ENCODE measurements at regions not wholly inside any gene's neighbourhood (a gene's known extent, or its start where the extent isn't known, plus 50 kb on each side); places are given as distances from the start of the nearest gene placed in this dataset.

DNA sequence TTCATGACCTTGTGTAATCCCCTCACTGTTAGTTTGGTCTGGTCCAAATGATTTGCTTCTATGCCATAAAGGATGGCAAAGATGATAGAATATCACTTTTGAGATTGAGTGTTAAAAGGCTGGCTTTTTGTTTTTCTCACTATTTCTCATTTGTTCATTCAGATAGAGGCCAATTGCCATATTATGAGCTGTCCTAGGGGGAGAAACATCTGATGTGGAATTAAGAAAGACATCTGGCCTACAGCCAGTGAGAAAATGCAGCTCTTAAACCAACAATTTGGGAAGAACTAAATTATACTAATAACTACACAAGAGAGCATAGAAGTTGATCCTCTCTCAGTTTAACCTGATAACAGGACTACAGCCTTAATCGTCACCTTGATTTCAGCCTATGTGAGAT is 1668.6 kb downstream of the GRIK2 start:
- TF ChIP-seq POLR2A (IDR thresholded peaks at IDR 0.05; ENCODE audit: low read length) (no peak), GATA1 (IDR thresholded peaks at IDR 0.05; ENCODE audit: low read depth, low read length) (no peak)
- DNase-seq: no peak

GRCh38 chr6:103047567-103047966 is 1654.1 kb downstream of the GRIK2 start:
- DNase-seq: no peak
- TF ChIP-seq POLR2A (IDR thresholded peaks at IDR 0.05; ENCODE audit: low read length): no peak
- TF ChIP-seq GATA1 (IDR thresholded peaks at IDR 0.05; ENCODE audit: low read depth, low read length): no peak

DNA sequence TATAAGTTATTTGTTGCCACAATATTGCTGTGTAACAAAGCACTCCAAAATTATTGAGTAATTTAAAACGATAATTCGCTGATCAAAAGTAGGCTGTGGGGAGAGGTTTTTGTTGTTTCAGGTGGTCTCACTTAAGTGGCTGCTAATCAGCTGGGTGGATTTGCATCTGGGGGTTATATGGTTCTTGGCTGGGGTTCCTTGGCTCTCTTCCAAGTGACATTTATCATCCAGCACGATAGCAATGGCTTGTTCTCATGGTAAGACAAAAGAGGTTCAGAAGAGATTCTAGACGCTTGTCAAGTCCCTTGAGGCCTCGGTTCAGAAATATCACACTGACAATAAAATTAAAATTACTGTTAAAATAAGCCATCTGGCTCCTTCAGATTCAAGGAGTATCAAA is 1648.8 kb downstream of the GRIK2 start:
- TF ChIP-seq POLR2A (IDR thresholded peaks at IDR 0.05; ENCODE audit: low read length) (no peak), GATA1 (IDR thresholded peaks at IDR 0.05; ENCODE audit: low read depth, low read length) (no peak)
- no peak for DNase-seq

- no peak for DNase-seq
- TF ChIP-seq GATA1 (IDR thresholded peaks at IDR 0.05; ENCODE audit: low read depth, low read length): no peak
- no peak for TF ChIP-seq POLR2A (IDR thresholded peaks at IDR 0.05; ENCODE audit: low read length)
Measured at GRCh38 chr6:103036846-103037245, 1643.3 kb downstream of the GRIK2 start.

DNA sequence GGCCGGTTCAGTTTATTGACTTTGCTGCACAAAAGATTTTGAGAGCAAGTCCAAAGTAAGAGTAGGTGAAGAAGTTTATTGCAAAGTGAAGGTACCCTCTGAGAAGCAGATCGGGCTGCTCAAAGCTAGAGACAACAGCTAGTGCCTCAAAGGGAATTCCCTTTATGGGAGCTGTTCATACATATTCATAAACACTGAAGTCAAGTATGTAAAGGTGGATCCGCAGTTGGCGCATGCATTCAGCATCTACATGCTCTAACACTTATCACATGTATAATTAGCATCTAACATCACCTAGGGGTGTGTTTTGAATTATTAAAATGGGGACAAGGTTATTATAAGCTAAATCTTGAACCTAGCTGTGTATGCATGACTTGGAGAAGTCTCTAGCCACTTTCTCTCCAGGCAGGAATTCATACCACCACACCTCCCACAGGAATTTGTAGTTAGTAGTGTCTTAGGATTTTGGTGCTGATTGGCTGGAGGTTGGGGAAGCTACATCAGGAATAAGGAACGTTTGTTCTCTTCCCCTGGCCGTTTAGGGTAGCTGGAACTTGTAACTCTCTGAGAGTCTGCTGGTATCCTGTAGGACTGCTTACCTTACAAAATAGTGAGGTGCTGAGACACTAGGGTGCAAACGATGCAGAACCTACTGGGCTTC is 1633.9 kb downstream of the GRIK2 start:
- DNase-seq: no peak
- TF ChIP-seq POLR2A (IDR thresholded peaks at IDR 0.05; ENCODE audit: low read length) (no peak), GATA1 (IDR thresholded peaks at IDR 0.05; ENCODE audit: low read depth, low read length) (no peak)

DNA sequence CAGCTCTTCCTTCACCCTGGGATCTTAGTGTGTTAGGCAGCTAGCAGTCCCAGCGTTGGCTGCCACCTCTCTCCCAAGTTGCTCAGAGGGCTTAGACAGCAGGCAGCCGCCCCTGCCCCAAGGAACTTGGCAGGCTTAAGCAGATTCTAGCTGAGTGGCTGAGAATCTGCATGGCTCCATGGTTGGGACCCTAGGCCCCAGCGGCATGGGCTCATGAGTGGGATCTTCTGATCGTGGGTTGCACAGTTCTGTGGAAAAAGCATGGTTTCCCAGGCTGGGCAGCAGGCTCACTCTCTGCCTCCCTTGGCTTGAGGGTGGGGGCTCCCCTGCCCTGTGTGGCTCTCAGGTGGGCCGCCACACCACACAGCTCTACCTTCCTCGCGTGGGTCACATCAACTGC is 1624.9 kb downstream of the GRIK2 start:
- TF ChIP-seq GATA1 (IDR thresholded peaks at IDR 0.05; ENCODE audit: low read depth, low read length) (no peak), POLR2A (IDR thresholded peaks at IDR 0.05; ENCODE audit: low read length) (no peak)
- DNase-seq: no peak

GRCh38 chr6:103017878-103018277 is 1624.4 kb downstream of the GRIK2 start:
- TF ChIP-seq POLR2A (IDR thresholded peaks at IDR 0.05; ENCODE audit: low read length): no peak
- no peak for TF ChIP-seq GATA1 (IDR thresholded peaks at IDR 0.05; ENCODE audit: low read depth, low read length)
- no peak for DNase-seq

DNA sequence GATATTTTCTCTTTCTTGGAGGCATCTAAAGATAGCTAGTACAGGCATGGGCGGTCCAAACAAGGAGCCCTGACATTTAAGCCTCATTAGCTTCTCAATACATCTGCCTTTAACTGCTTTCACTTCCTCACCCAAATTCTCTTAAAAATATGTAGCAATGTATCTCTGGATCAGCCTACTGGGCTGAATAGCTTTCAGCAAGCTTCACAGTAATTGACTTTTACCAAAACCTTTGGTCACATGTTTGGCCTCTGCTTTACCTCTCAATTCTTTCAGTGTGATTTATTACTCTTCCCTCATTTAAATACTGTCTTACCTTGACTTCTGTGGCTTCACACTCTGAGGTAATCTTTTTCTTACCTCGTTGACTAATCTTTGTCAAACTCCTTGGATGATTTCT is 1618.1 kb downstream of the GRIK2 start:
- DNase-seq: no peak
- no peak for TF ChIP-seq GATA1 (IDR thresholded peaks at IDR 0.05; ENCODE audit: low read depth, low read length)
- TF ChIP-seq POLR2A (IDR thresholded peaks at IDR 0.05; ENCODE audit: low read length): no peak

DNA sequence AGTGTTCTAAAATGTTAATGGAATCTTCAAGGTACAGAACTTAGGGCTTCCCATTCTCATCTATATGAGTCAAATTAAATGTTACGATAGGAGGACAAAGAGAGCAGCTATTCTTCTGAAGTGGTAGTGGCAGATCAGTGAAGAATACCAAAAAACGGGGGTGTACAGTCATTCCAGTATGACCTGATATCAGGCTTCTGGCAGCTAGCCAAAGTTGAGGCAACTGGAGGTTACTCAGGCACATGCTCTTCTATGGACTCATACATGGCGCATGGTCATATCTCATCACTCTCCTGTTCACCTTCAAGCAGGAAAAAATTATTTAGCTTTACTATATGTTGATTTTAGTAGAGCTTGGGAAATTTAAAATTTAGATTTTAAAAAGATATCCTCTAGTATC is 1608.8 kb downstream of the GRIK2 start:
- DNase-seq: peak in 1 of 2 experiments; percentile 36
- TF ChIP-seq GATA1 (IDR thresholded peaks at IDR 0.05; ENCODE audit: low read depth, low read length) (no peak), POLR2A (IDR thresholded peaks at IDR 0.05; ENCODE audit: low read length) (no peak)

- no peak for DNase-seq
- TF ChIP-seq GATA1 (IDR thresholded peaks at IDR 0.05; ENCODE audit: low read depth, low read length) (no peak), POLR2A (IDR thresholded peaks at IDR 0.05; ENCODE audit: low read length) (no peak)
Measured at GRCh38 chr6:103001724-103002123, 1608.2 kb downstream of the GRIK2 start.

GRCh38 chr6:103000688-103001087 is 1607.2 kb downstream of the GRIK2 start:
- no peak for DNase-seq
- TF ChIP-seq GATA1 (IDR thresholded peaks at IDR 0.05; ENCODE audit: low read depth, low read length) (no peak), POLR2A (IDR thresholded peaks at IDR 0.05; ENCODE audit: low read length) (no peak)

- no peak for TF ChIP-seq GATA1 (IDR thresholded peaks at IDR 0.05; ENCODE audit: low read depth, low read length)
- TF ChIP-seq POLR2A (IDR thresholded peaks at IDR 0.05; ENCODE audit: low read length): no peak
- no peak for DNase-seq
Measured at GRCh38 chr6:102995491-102995890, 1602.0 kb downstream of the GRIK2 start.

DNA sequence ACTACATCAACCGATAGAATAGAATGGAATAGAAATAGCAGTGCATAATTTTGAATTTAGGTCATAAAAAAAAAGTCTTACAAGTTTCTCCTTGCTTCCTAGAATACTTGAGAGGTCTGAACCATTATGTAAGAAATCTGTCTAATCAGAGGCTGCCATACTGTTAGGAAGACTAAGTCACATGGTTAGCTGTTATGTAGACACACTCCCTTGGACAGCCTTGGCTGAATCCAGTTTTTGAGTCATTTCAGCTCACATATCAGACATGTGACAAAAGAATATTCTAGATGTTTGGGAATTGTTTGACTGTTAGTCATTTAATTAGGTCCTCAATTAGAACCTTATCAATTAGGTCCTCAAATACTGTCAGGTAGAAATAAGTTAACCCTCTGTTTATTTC is 1601.4 kb downstream of the GRIK2 start:
- TF ChIP-seq GATA1 (IDR thresholded peaks at IDR 0.05; ENCODE audit: low read depth, low read length) (no peak), POLR2A (IDR thresholded peaks at IDR 0.05; ENCODE audit: low read length) (no peak)
- DNase-seq: no peak

DNA sequence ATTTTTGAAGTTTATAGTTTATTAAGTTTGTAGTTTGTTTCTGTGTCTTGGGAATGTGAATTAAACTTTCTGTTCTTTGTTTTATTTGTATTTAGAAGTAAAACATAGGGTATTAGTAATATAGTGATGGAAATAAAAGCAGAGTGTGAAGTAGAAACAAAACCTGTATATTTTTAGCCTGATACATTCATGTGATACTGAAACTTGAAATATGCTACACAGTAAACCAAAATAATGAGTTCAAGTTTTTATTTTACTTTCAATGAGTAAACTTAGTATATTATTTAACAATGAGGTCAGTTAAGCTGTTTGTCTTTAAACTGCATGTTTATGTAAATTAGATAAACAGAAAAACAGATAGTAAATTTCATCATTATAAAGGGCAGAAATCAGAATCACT is 1592.6 kb downstream of the GRIK2 start:
- no peak for DNase-seq
- TF ChIP-seq POLR2A (IDR thresholded peaks at IDR 0.05; ENCODE audit: low read length) (no peak), GATA1 (IDR thresholded peaks at IDR 0.05; ENCODE audit: low read depth, low read length) (no peak)

DNA sequence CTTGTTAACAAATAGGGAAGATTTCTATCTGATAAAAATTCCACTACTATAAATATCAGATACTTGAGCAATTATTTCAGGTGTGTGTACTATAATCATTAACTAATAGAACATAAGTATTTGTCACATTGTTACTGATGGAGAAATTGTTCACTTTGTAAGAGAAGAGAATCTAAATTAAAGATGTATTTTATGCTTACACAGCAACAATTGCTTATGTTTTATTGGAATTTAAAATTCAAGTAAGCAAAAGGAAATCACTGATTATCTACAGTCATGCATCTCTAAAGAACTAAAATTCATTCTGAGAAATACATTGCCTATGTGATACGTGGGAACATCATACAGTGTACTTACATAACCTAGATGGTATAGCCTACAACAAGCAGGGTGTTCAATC is 1590.8 kb downstream of the GRIK2 start:
- no peak for TF ChIP-seq POLR2A (IDR thresholded peaks at IDR 0.05; ENCODE audit: low read length)
- TF ChIP-seq GATA1 (IDR thresholded peaks at IDR 0.05; ENCODE audit: low read depth, low read length): no peak
- DNase-seq: no peak
